HG03045 (cell line): ENCODE measurements at regions not wholly inside any gene's neighbourhood (a gene's known extent, or its start where the extent isn't known, plus 50 kb on each side); places are given as distances from the start of the nearest gene placed in this dataset.

Experiments used
- ATAC-seq: cut with Tn5 transposase; IDR thresholded peaks from one replicate; pipeline ENCODE4 v1.9.1; 2021; ENCODE audit warnings: mild to moderate bottlenecking, moderate library complexity; ENCODE audit not compliant: unreplicated experiment

GRCh38 chr3:152051501-152052404 is 178.3 kb downstream of the SUCNR1 start:
- peak; percentile 62 for ATAC-seq

GRCh38 chr3:152053866-152054265 is 180.4 kb downstream of the SUCNR1 start:
- ATAC-seq, result no peak

GRCh38 chr3:152054315-152054714 is 180.9 kb downstream of the SUCNR1 start:
- no peak for ATAC-seq

- ATAC-seq, result no peak
These were observed 182.6 kb downstream of the SUCNR1 start for GRCh38 chr3:152056073-152056472.

GRCh38 chr3:152056481-152056880 is 183.0 kb downstream of the SUCNR1 start:
- no peak for ATAC-seq

GRCh38 chr3:152056987-152057386 is 183.5 kb downstream of the SUCNR1 start:
- no peak for ATAC-seq

- no peak for ATAC-seq
These were observed 185.4 kb downstream of the SUCNR1 start for GRCh38 chr3:152058856-152059255.

- ATAC-seq, result no peak
These were observed 187.3 kb downstream of the SUCNR1 start for GRCh38 chr3:152060701-152061100.

- ATAC-seq, result no peak
These were observed 187.9 kb downstream of the SUCNR1 start for GRCh38 chr3:152061296-152061695.

- no peak for ATAC-seq
These were observed 196.4 kb downstream of the SUCNR1 start for GRCh38 chr3:152069871-152070270.

GRCh38 chr3:152071315-152071714 is 197.4 kb upstream of the MBNL1 start:
- ATAC-seq, result no peak

- ATAC-seq, result no peak
These were observed 196.8 kb upstream of the MBNL1 start for GRCh38 chr3:152071924-152072323.

GRCh38 chr3:152073267-152073666 is 195.5 kb upstream of the MBNL1 start:
- no peak for ATAC-seq

- ATAC-seq, result no peak
These were observed 192.6 kb upstream of the MBNL1 start for GRCh38 chr3:152076148-152076547.

- no peak for ATAC-seq
These were observed 188.7 kb upstream of the MBNL1 start for GRCh38 chr3:152079980-152080379.

GRCh38 chr3:152083135-152083534 is 185.6 kb upstream of the MBNL1 start:
- ATAC-seq, result no peak

- ATAC-seq, result no peak
These were observed 184.1 kb upstream of the MBNL1 start for GRCh38 chr3:152084441-152085158.

GRCh38 chr3:152087153-152087552 is 181.6 kb upstream of the MBNL1 start:
- no peak for ATAC-seq

- no peak for ATAC-seq
These were observed 179.2 kb upstream of the MBNL1 start for GRCh38 chr3:152089528-152089927.

GRCh38 chr3:152091725-152092124 is 177.0 kb upstream of the MBNL1 start:
- no peak for ATAC-seq

GRCh38 chr3:152093901-152094300 is 174.8 kb upstream of the MBNL1 start:
- no peak for ATAC-seq

- ATAC-seq, result no peak
These were observed 174.3 kb upstream of the MBNL1 start for GRCh38 chr3:152094406-152094805.
